Neural progenitor cell (in vitro differentiated cells): ENCODE measurements at regions not wholly inside any gene's neighbourhood (a gene's known extent, or its start where the extent isn't known, plus 50 kb on each side); places are given as distances from the start of the nearest gene placed in this dataset.

Experiments used
- CTCF ChIP-seq: fragments of 200-600 bp; sonication (generic); IDR thresholded peaks from 2 replicates; pipeline ENCODE4 v1.5.1; 2017; ENCODE audit warnings: antibody characterized with exemption, mild to moderate bottlenecking
- EZH2 ChIP-seq: fragments of 200-600 bp; sonication (generic); IDR thresholded peaks from 2 replicates; pipeline ENCODE4 v1.6.1; 2017; ENCODE audit warnings: antibody characterized with exemption, mild to moderate bottlenecking, moderate library complexity
- EZH2phosphoT487 ChIP-seq: fragments of 200-600 bp; sonication (generic); IDR thresholded peaks from 2 replicates; pipeline ENCODE4 v1.6.1; 2017; ENCODE audit warnings: antibody characterized with exemption

GRCh38 chr5:163222982-163223381, 214.4 kb upstream of the CCNG1 start:
- TF ChIP-seq CTCF (no peak), EZH2phosphoT487 (no peak), EZH2 (no peak)
